Spleen (tissue), 11 donors: ENCODE measurements at regions not wholly inside any gene's neighbourhood (a gene's known extent, or its start where the extent isn't known, plus 50 kb on each side); places are given as distances from the start of the nearest gene placed in this dataset.
"Not testable (repeated sequence)": the region's sequence is repeated elsewhere in the genome, so short reads cannot be mapped to it uniquely, and the experiment has no call there.

Source experiments
- DNase-seq: peaks from one replicate; pipeline ENCODE4 v3.0.0-alpha.2; 2020
- H3K27ac ChIP-seq, 8 donors: fragments of 200-600 bp; sonication (generic) in 7 of 8; 1 replicate in 4 of 8; 2 replicates in 4 of 8; pipeline versions ENCODE4 v1.5.0 to v1.8.0; 2016 to 2021; ENCODE audit warnings: inconsistent platforms in 4 of 8, mild to moderate bottlenecking in 4 of 8, moderate library complexity in 1 of 8
- H3K27me3 ChIP-seq, 7 donors: fragments of 200-600 bp; sonication (generic) in 6 of 7; replicated peaks in 1 of 7; 1 replicate in 4 of 7; 2 replicates in 3 of 7; pipeline versions ENCODE4 v1.5.0 to v1.8.0; 2016 to 2021; ENCODE audit warnings: inconsistent platforms in 3 of 7, mild to moderate bottlenecking in 1 of 7
- H3K36me3 ChIP-seq, 6 donors: fragments of 200-600 bp; sonication (generic) in 5 of 6; 1 replicate in 4 of 6; 2 replicates in 2 of 6; pipeline versions ENCODE4 v1.5.0 to v1.8.0; 2016 to 2021; ENCODE audit warnings: inconsistent platforms in 2 of 6
- H3K4me1 ChIP-seq, 6 donors: fragments of 200-600 bp; sonication (generic) in 5 of 6; 1 replicate in 3 of 6; 2 replicates in 3 of 6; pipeline versions ENCODE4 v1.5.0 to v1.8.0; 2016 to 2021; ENCODE audit warnings: inconsistent platforms in 3 of 6
- H3K4me3 ChIP-seq, 8 donors: fragments of 200-600 bp; sonication (generic) in 7 of 8; 1 replicate in 4 of 8; 2 replicates in 4 of 8; pipeline versions ENCODE4 v1.5.0 to v1.8.0; 2016 to 2021; ENCODE audit warnings: inconsistent platforms in 4 of 8, mild to moderate bottlenecking in 4 of 8, moderate library complexity in 2 of 8
- H3K9me3 ChIP-seq, 8 donors: fragments of 200-600 bp; sonication (generic) in 7 of 8; 1 replicate in 4 of 8; 2 replicates in 4 of 8; pipeline versions ENCODE4 v1.5.0 to v1.8.0; 2016 to 2021; ENCODE audit warnings: inconsistent platforms in 4 of 8
- POLR2A ChIP-seq, 3 donors: fragments of 450-650 bp; IDR thresholded peaks; one replicate each; pipeline ENCODE4 v1.5.1; 2017; ENCODE audit warnings: antibody characterized with exemption in 3 of 3, mild to moderate bottlenecking in 1 of 3
- POLR2AphosphoS5 ChIP-seq, 3 donors: sonication (generic); formaldehyde crosslinking; IDR thresholded peaks; one replicate each; pipeline ENCODE4 v1.5.1; 2017; ENCODE audit warnings: antibody characterized with exemption in 3 of 3
- WGBS, 5 donors: extraction: QIAGEN DNeasy Blood & Tissue Kit in 3 of 5; methylation state at CpG; one replicate each; pipeline versions ENCODE4 v1.1.5 to v1.1.7; 2013 to 2018; 5-methylcytosine and 5-hydroxymethylcytosine counted together
- intact Hi-C: fragments of 100-400 bp; cut with DNase I; formaldehyde crosslinking; loops from one replicate; pipeline ENCODE4 v1.15.0; 2023; ENCODE audit warnings: low total_unique reads
- TF ChIP-seq, protein P1 (sequence below), 11 experiments: fragments of 200-600 bp in 7 of 11; fragments of 450-650 bp in 4 of 11; sonication (generic) in 4 of 11; IDR thresholded peaks in 8 of 11; conservative IDR thresholded peaks in 3 of 11; 1 replicate in 7 of 11; 2 replicates in 4 of 11; pipeline versions ENCODE4 v1.4.0 to v1.8.0; 2016 to 2021; ENCODE audit warnings: antibody characterized with exemption in 11 of 11, inconsistent platforms in 4 of 11, mild to moderate bottlenecking in 1 of 11
- donor health status: healthy with polysubstance abuse.
- donor health status: DM: no; HTN: no; CAD: no; lungs with moderate emphysema.
- donor health status: DM: no; HTN: no; CAD: no.
- donor health status: Bipolar disorder and iron deficiency.
- donor health status: healthy.
- donor health status: DM: no; HTN: no; CAD: no.
- donor health status: DM: yes; HTN: yes; CAD: no.

DNA sequence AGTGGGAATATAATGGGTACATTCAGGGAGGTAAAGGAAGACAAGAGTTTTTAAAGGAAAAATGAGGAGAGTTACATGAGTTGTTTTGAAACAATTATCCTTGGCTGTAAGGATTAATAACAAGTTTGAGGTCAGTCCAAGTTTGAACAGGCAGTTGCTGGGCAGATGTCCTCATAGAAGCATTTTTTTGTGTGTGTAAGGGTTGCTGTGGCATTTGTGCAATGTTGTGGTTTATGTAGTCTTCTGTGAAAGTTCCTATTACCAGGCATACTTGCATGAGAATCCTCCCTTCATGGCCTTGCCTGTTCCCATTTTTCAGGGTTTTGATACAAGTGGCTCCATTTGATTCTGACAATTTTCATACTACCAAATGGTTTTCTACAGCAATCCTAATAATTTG lies 400.2 kb downstream of the KCNA4 start:
- no peak overlapping the region for H3K4me3 ChIP-seq
- TF ChIP-seq POLR2AphosphoS5 (IDR thresholded peaks at IDR 0.05) (no peak), POLR2A (IDR thresholded peaks at IDR 0.05) (no peak)
- TF ChIP-seq, protein P1, sequence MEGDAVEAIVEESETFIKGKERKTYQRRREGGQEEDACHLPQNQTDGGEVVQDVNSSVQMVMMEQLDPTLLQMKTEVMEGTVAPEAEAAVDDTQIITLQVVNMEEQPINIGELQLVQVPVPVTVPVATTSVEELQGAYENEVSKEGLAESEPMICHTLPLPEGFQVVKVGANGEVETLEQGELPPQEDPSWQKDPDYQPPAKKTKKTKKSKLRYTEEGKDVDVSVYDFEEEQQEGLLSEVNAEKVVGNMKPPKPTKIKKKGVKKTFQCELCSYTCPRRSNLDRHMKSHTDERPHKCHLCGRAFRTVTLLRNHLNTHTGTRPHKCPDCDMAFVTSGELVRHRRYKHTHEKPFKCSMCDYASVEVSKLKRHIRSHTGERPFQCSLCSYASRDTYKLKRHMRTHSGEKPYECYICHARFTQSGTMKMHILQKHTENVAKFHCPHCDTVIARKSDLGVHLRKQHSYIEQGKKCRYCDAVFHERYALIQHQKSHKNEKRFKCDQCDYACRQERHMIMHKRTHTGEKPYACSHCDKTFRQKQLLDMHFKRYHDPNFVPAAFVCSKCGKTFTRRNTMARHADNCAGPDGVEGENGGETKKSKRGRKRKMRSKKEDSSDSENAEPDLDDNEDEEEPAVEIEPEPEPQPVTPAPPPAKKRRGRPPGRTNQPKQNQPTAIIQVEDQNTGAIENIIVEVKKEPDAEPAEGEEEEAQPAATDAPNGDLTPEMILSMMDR (IDR thresholded peaks at IDR 0.05 in 8 of 11, conservative IDR thresholded peaks at IDR 0.05 in 3 of 11): no peak
- H3K27me3 ChIP-seq: no peaks in the 10 kb centered on the region
- no peaks in the 10 kb centered on the region for H3K4me1 ChIP-seq
- peaks cover 0 to 6% (median 0%) of the 10 kb centered on the region in 8 donors for H3K9me3 ChIP-seq
- H3K27ac ChIP-seq: no peak overlapping the region
- no peaks in the 10 kb centered on the region for H3K36me3 ChIP-seq
- intact Hi-C loops: no loop called here
- no peak for DNase-seq

DNA sequence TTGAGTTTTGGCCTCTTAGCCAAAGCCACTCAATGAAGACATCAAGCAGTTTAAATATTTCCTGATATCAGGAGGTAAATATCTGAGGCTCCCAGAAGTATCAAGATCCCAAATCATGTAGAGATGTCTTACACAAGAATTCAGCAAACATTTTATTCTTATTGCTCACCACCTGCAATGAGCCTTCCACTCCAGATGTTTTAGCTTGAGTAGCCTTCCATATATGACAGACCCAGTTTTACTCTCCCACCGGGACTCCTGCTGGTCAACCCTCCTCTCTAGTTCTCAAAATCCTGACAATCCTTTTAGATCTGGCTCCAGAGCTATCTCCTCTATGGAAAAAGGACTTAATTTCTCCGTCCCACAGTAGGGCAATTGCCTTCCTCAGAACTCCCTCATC lies 404.4 kb downstream of the KCNA4 start:
- Histone ChIP-seq H3K4me3 (no peak overlapping the region), H3K27me3 (no peaks in the 10 kb centered on the region), H3K4me1 (no peaks in the 10 kb centered on the region), H3K36me3 (no peaks in the 10 kb centered on the region), H3K9me3 (peaks cover 0 to 12% (median 0%) of the 10 kb centered on the region in 8 donors), H3K27ac (no peak overlapping the region)
- no peak for DNase-seq
- WGBS, 5 donors: 75 to 85% (median 78%) methylated on average over 2 of the region's 2 CpGs
- TF ChIP-seq POLR2AphosphoS5 (IDR thresholded peaks at IDR 0.05) (no peak), POLR2A (IDR thresholded peaks at IDR 0.05) (no peak)
- TF ChIP-seq, protein P1 (IDR thresholded peaks at IDR 0.05 in 8 of 11, conservative IDR thresholded peaks at IDR 0.05 in 3 of 11): no peak
- intact Hi-C loops: no loop called here

DNA sequence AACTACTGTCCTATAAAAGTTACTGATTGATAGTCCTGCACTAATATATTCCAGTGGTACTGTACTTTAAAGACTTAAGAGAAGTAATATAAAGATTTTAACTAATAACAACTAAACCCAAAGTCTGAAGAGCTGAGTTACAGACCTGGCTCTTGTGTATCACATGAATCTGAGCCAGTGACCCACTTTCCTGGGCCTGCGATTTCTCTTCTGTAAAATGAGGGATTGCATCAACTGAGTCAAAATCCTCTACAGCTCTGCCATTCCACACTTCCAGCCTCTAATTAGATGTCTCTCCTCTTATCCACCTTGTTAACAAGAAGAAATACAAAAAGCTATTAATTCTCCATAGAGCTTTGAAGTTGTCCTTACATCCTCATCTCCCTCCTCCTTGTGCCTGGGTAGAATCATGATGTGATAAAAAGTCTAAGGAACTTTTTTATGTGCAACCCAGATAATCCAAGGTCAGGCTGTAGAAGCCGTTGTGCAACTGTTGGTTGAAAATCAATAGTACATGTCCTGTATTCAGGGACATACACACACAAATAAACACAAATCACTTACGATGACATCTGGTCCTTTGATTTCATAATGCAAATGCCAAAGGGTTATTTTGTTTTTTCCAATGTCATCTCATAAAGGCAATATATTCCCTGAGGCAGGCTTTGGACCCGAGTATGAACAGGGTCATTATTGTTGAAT lies 410.3 kb downstream of the KCNA4 start:
- Histone ChIP-seq H3K36me3 (no peaks in the 10 kb centered on the region), H3K27me3 (no peaks in the 10 kb centered on the region), H3K9me3 (peaks cover 0 to 6% (median 0%) of the 10 kb centered on the region in 8 donors), H3K4me3 (no peak overlapping the region), H3K4me1 (no peaks in the 10 kb centered on the region), H3K27ac (no peak overlapping the region)
- intact Hi-C loops: no loop called here
- TF ChIP-seq, protein P1 (IDR thresholded peaks at IDR 0.05 in 8 of 11, conservative IDR thresholded peaks at IDR 0.05 in 3 of 11): no peak
- TF ChIP-seq POLR2A (IDR thresholded peaks at IDR 0.05): no peak
- 67 to 83% (median 78%) methylated on average over 4 of the region's 4 CpGs for WGBS, 5 donors
- DNase-seq: no peak

DNA sequence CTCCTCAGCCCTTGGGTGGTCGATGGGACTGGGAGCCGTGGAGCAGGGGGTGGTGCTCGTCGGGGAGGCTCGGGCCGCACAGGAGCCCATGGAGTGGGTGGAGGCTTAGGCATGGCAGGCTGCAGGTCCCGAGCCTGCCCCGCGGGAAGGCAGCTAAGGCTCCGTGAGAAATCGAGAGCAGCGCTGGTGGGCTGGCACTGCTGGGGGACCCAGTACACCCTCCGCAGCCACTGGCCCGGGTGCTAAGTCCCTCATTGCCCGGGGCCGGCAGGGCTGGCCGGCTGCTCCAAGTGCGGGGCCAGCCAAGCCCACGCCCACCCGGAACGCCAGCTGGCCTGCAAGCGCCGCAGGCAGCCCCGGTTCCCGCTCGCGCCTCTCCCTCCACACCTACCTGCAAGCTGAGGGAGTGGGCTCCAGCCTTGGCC lies 416.7 kb downstream of the KCNA4 start:
- intact Hi-C loops, H3K27me3 ChIP-seq, H3K4me3 ChIP-seq, H3K4me1 ChIP-seq, H3K36me3 ChIP-seq, H3K27ac ChIP-seq: not testable (repeated sequence)
- WGBS, 5 donors: 92 to 96% (median 95%) methylated on average over 16 to 27 of the region's 27 CpGs
- peaks cover 0 to 14% (median 0%) of the 10 kb centered on the region in 8 donors for H3K9me3 ChIP-seq
- peak; percentile 70 for DNase-seq

DNA sequence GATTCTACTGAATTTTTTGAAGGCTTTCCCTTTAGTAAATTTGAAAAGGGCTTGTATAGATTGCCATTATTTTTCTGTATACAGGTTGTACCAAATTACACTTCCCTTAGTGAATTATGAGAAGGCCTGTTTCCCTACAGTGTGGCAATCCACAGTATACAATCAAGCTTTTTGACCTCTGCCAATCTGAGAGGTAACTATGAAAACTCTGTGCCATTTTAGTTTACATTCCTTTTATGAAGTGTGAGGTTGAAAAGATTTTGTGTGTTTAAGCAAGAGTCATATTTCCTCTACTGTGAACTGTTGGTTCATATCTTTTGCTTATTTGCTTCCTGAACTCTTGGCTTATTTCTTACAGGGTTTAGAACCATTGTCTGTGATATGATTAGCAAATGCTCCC lies 432.5 kb downstream of the KCNA4 start:
- intact Hi-C loops: no loop called here
- Histone ChIP-seq H3K9me3 (peaks cover 0 to 24% (median 5%) of the 10 kb centered on the region in 8 donors), H3K4me3 (no peak overlapping the region), H3K27me3 (no peaks in the 10 kb centered on the region), H3K4me1 (no peaks in the 10 kb centered on the region), H3K27ac (no peak overlapping the region), H3K36me3 (no peaks in the 10 kb centered on the region)
- DNase-seq: no peak
- TF ChIP-seq POLR2AphosphoS5 (IDR thresholded peaks at IDR 0.05) (no peak), POLR2A (IDR thresholded peaks at IDR 0.05) (no peak)
- TF ChIP-seq, protein P1 (IDR thresholded peaks at IDR 0.05 in 8 of 11, conservative IDR thresholded peaks at IDR 0.05 in 3 of 11): no peak
